ENCODE measurements at regions not wholly inside any gene's neighbourhood (a gene's known extent, or its start where the extent isn't known, plus 50 kb on each side); places are given as distances from the start of the nearest gene placed in this dataset.
"Not testable (repeated sequence)": the region's sequence is repeated elsewhere in the genome, so short reads cannot be mapped to it uniquely, and the experiment has no call there.

DNA sequence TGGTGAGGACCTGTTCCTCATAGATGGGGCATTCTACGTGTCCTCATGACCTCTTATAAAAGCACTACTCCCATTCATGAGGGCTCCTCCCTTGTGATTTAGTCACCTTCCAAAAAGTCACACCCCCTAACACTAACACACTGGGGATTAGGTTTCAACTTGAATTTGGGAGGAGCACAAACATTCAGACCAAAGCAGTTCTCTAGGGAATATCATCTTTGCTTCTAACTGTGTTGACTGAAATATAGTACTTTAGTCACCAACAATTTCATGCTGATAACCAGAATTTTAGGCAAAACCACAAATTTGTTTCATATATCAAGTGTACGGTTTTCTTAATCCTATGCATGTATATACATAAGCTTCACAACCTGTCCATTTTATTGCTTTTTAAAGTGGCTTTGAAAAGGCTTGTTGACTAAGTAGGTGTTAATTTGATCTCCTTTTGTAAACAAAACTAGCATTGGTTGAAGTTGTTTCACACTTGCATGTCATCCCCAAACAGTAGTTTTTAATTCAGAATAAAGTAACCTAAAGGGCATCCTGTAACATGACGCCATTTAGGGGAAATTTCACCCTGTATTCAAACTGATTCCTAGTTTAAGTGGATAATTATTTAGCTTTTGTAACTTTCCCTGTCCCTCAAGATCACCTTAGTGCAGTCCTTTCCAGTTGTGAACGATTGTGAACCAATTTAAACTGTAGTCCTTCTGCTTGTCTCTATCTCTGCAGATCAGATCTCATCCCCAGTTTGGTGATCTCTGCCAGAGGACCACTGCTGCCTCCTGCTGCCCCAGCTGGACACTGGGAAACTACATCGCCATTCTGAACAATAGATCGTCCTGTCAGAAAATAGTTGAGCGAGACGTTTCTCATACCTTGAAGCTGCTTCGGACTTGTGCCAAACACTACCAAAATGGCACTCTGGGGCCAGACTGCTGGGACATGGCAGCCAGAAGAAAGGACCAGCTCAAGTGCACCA lies 141.1 kb downstream of the TLR5 start:
- DNase-seq = no peak

DNA sequence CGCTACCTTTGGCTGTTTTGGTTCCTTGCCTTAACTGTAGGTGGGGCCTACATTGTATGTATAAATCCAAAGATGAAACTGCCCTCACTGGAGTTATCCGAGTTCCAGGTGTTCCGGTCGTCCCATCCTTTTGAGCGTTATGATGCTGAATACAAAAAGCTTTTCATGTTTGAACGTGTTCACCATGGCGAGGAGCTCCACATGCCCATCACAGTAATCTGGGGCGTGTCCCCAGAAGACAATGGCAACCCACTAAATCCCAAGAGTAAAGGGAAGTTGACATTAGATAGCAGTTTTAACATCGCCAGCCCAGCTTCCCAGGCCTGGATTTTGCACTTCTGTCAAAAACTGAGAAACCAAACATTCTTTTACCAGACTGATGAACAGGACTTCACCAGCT lies 139.5 kb downstream of the TLR5 start:
- no peak for DNase-seq

DNA sequence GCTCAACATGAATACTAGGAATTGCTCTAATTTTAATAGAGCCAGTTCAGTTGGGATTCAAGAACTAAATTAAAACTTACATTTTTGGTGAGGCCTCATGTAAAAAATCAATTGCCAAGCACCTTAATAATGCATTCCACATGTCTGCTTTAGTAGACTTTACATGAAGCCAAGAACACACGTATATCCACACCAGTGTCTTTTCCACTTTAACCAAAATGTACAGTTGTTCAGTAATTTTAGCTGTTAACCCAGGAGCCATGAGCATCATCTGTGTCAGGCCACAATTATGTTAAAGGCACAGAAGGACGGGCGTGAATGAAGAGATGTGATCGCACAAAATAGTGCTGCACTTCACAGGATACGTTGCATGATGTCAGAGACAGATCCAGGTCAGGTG lies 136.7 kb downstream of the TLR5 start:
- DNase-seq = no peak

DNA sequence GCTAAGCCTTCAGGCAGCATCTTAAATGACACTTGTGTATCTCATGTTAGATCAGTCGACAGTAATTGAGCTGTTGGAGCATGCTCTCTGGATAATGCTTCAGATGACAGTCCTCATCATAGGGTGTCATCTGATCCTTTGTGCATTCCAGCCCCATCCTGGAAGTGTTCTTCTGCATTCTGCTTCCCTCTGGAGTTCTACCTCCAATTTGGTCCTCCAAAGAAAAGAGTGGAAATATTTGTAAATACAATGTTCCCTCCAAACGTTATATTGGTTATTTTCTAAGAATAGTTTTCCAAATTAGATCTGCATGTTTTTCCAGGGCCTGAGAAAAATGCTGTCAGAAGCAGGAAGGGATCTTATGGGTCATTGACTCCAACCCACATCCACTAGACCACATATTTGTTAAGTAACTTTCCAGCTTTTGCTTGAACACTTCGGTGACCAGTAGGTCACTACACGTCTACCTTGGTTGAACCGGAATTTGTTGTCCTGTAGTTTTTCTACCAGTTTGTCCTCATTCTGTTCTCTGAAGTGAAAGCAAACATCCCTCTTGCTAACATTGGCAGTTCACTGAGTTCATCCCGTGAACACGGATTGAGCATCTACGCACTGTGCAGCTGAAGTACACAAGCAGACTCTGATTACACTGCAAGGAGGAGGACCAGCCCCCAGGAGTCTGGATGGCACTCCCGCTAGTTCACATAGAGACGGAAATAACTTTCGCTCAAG lies 136.0 kb downstream of the TLR5 start:
- no peak for DNase-seq

DNA sequence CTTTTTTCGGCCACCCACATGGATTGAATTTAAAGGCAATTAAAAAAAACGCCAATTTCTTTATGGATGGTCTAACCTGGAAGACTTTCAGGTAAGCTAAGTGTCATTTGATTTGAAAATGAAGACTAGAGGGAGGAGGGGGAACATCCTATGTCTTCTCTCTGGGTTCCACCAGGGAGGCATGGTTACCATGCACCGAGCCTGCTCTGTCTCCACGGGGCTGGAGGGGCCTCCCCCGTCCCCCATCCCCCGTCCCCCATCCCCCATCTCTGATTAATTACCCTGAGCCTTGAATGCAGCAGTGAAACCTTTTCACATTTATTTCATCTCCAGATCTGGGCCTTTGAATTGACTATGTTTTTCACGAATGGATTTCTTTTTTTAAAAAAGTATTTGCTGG lies 135.1 kb downstream of the TLR5 start:
- DNase-seq = no peak

DNA sequence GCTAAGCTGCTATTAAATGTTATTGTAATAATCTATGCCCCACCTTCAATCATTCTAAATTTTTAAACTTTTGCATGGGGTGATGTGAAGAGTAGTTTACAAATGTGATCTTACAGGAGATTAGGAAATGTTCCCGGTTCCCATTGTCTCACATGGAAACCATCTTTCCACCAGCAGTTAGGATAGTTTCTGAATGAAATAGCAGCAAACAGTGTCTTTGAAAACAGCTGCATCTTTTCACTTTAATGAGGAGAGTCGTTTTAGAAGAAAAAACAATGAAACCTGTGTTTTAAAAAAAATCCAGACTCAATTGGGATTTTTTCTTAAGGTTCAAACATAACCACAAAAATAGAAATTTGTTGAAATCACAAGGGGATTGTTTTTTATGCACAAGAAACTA lies 134.2 kb downstream of the TLR5 start:
- no peak for DNase-seq

DNA sequence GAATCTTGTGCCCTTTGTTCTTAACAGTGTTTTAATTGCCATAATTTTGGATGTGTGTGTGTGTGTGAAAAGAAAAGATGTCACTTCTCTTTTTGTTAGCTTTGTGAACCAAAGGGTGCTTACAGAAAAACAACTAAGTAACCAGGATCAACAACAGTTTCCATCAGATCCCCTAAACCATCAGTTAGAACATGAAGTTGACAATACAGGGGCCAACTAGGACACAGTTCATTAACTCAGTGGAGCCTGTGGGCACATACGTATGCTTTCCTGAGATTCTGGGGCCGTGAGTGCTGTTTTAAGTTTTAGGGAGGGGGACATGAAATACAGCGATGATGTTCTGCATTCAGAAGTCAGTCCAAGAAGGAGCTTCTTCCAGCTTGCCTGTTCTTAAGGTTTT lies 133.6 kb downstream of the TLR5 start:
- DNase-seq = no peak

DNA sequence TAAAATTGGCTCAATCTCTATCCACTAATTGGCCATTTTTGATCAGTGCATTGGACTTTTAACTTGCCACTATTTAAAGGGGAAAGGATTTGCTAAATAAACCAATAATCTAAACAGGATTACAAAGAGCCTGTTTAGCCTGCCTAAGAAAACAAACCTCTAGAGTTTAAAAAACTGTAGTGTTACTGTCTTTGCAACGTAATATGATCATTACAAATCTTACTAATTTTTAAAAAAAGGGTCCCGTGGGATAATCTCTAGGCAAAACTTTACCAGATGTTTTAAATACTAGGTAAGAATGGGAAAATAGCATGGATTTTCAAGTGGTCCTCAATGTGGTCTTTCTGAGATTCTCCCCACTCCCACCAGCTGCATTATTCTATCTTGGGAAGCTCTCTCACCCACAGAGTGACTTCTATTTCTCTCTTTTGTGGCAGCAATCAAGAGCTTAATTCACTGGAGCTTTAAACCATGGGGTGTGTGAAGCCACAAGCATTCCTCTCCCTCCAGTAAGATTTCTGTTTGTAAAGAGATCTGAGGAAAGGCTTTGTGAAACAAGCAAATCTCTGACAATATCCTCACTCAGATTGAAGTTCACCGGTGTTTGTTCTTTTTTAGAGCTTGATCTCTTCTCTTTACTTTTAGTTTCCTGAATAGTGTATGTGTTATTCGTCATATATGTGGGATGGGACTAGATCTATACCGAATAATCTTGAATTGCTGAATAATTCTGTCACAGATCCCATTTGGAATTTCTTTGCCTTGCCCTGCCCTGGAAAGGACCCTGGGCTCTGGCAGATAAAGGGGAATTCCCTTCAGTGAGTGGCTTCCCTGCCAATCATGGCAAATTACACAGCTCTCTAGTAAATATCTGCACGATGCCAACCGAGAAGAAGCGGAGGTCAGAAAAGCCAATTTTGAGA lies 132.2 kb downstream of the TLR5 start:
- DNase-seq = no peak

DNA sequence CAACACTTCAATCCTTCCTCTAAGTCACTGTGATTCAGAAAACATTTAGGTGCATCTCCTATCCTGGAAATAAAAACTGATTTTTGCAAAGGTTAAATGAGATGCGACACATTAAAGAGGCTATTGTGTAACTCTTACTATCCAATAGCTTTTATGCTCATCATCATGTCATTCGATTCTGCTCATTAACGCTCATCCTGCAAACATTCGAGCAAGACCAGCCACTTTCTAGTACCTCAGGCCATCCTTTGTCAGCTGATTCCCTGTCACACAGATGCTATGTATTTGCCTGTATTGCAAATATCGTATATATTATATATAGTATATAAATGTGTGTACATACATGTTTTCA lies 131.6 kb downstream of the TLR5 start:
- DNase-seq = no peak

DNA sequence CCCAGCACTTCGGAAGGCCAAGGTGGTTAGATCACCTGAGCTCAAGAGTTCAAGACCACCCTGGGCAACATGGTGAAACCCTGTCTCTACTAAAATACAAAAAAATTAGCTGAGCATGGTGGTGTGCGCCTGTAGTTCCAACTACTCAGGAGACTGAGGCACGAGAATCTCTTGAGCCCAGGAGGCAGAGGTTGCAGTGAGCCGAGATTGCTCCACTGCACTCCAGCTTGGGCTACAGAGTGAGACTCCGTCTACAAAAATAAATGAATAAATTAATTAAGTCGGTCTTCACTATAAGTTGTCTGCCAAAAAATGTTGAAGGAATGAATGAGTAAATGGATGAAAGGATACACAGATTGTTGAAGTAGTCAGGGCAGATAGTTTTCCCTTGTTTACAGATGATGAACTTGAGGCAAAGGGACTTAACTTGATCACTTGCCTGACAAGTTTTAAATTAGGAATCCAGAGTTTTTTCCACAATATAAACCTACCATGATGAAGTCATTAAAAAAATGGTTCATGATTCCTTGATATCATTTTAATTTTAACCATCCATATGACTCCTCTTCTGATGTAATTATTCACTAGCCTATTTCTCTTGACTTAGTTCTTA lies 130.8 kb downstream of the TLR5 start:
- no peak for DNase-seq

DNA sequence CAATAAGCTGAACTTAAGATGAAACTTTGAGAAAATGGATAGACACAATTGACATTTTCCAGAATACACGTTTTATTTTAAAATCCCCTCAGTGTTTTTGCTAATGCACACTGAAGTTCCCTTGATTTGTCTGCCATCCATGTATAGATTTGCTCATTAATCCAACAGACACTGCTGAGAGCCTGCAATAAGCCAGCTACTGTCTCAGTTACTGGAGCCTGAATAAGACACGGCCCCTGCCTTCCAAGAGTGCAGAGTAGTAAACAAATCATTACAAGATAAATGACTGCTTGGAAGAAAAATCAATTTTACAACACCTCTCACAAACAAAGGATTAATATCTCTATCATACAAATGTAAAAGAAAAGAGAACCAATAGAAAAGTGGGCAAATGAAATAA lies 130.1 kb downstream of the TLR5 start:
- no peak for DNase-seq

DNA sequence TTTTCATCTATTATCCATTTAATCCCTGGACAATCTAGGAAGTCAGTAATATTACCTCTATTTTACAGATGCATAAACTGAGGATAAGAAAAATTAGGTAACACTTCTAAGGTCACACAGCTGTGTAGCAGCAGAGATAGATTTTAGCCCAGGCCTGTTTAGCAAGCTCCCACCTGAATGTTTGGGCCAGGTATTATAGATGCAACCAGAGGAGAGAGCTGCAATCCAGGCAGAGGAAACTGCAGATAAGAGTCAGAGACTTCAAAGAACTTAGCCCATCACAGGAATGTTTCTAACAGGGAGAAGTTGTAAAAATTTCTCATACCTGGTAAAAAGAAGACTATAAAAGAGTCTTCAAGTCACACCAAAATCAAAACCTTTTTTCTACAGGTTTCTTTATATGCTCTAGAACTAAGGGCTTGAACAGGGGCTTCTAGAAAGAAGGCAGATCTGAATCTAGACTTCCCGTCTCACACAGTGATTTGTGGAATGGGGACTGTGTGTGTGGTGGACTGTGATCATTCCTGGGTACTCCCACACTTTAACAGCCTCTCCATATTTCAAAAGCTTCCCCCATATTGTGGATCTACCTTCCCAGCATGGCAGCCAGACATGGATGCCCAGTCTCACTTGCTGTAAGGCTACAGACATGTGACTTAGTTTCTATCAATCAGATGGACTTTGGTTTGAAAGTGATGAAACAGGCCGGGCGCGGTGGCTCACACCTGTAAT lies 128.7 kb downstream of the TLR5 start:
- DNase-seq = no peak

DNA sequence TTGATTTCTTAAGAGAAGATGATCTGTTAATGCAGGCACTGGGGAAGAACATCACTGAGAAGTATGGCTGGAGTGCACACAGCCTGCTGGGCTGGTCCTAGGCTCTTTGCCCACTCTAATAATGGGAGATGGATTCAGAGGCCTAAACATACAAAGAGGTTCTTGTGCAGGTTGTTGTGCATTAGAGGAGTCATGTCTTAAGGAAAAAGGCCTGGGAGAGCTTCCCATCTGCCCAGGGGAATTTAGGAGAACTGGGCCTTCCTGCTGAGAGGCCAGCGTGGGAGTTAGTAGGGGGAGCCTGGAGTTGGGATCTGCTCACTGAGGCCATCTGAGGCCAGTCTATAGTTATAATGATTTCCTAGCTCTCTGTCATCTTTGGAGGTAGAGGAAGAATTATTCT lies 126.7 kb downstream of the TLR5 start:
- DNase-seq = no peak

DNA sequence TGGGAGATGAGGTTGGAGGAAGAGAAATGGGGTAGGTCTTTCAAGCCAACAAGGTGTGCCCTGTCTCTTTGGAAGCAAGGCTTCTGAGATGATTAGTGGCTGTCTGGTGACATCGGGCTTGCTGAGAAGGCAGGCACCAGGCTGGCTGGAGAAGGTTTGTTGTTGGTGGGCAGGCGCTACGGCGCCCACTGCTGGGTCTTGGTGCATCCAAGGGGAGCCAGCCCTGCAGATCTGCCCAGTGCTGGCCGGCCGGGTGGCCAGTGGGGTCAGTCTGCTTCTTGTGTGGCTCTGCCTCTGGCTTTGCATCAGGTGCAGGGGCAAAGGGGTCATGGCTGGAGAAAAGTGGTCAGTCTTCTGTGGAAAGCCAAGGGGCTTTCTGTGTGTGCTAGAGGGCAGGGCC lies 126.2 kb downstream of the TLR5 start:
- no peak for DNase-seq

DNA sequence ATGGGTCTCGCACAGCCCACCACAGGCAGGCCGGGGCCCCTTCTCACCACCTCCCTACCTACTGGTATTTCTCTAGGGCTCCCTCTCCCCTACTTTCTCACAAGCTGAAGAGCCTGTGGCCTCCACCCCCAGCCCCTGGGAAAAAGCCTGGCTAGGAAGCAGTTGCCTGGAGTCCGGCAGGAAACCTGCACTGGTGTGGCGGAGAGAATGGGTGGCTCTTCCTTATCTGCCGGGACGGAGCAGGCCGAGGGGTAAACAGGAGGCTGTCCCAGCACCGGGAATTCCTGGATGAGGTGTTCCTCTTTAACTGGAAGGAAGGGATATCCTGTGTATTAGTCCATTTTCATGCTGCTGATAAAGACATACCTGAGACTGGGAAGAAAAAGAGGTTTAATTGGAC lies 125.8 kb downstream of the TLR5 start:
- no peak for DNase-seq

DNA sequence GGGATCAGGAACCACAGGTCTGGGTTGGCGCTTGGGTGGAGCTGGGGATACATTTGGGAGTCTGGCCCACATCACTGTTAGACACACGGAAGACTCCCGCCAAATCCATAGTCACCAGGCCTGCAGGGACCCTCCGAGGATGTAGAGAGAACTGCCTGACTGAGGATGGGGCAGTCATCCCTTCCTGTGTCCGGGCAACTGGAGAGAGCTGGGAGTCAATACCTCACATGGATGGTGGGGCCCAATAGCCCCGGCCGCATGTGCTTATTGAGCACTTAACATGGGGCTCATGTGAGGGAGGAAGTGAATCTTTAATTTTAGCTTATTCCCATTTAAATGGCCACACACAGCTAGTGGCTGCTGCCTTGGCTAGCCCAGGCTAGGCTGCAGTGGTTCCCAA lies 124.5 kb downstream of the TLR5 start:
- no peak for DNase-seq

DNA sequence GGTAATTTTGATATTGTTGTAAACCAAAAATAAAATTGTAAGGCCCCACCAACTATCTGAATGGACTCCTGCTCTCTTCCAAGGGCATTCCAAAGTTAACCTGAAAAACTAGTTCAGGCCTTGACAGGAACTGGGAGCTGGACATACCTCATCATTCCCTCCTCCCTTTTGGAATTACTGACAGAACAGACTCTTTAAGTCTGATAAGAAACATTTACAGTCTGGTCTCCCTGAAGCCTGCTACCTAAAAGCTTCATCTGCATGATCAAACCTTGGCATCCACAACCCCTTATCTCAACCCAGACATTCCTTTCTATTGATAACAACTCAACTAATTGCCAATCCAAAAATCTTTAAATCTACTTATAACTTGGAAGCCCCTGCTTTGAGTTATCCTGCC lies 123.8 kb downstream of the TLR5 start:
- DNase-seq = no peak

DNA sequence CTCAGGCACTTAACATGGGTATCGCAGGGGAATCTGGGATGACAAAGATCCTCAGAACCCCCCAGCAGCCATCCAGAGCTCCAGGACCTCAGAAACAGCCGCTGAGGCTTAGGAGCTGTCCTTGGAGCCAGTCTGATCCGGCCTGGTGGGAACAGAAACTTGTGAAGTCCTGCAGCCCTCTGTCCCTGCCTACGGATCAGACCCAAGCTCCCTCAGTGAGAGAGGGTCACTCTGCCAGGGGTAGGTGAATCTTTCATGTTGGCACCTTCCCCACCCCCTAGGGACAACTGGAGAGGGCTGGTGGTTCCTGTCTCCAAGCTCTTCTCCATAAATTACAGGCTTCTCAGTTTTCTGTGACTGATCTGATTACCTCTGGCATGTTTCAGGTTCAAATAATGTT lies 122.3 kb downstream of the TLR5 start:
- DNase-seq = no peak

DNA sequence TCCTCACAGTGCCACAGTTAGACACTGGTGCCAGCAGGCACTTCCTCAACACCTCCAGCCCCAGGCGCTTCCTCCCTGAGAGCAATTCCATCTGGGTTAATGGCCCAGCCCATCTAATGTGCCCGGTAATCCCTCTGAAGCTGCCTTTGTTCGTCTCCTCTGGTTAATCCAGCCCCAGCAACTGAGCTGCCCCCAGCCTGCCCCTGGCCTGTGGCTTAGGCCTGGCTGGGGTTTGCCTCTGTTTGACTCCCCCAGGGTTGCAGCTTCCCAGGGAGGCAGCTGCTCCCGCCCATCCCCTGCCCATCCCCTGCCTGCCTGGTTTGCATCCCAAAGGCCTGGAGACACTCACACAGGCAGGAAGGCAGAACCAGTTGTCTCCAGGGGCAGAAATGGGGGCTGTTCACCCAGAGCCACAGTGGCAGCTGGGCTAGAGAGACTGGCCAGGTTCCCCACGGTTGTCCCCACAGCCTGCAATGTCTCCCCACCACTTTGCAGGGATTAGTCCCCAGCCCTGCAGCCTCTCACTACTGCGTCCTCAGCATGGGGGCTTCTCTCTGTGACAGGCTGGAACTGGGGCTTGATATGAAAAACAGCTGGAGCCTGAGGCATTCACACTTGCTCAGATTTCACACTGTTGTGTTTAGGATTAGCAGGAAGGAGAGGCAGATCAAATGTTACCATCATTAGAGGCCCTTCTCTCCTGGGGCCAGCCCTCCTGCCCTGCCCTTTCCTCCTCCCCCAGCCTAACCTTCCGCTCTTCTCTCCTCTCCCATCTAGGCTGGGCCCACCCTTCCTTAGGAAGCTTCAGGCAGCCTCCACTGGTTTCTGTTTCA lies 120.2 kb downstream of the TLR5 start:
- no peak for DNase-seq

DNA sequence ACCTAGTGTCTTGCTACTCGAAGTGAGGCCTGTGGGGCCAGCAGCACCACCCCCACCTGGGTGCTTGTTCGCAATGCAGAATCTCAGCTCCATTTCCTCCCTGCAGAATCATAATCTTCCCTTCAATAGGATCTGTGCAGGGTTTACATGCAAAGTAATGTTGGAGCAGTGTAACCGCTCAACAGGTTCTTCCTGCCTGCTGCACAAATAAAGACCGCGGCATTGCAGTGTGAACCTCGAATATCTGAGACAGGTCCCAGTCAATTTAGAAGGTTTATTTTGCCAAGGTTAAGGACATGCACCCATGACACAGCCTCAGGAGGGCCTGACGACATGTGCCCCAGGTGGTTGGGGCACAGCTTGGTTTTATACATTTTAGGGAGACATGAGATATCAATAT lies 119.2 kb downstream of the TLR5 start:
- DNase-seq = no peak

DNA sequence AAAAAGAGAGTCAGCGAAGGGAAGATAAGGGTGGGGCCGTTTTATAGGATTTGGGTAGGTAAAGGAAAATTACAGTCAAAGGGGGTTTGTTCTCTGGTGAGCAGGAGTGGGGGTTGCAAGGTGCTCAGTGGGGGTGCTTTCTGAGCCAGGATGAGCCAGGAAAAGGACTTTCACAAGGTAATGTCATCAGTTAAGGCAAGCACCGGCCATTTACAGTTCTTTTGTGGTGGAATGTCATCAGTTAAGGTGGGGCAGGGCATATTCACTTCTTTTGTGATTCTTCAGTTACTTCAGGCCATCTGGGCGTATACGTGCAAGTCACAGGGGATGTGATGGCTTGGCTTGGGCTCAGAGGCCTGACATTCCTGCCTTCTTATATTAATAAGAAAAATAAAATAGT lies 118.6 kb downstream of the TLR5 start:
- not testable (repeated sequence) for DNase-seq

All from DMS 273 treated with DMSO at 0.1 percent for 48 hours (cell line).